GM23338 (cell line): ENCODE measurements at regions not wholly inside any gene's neighbourhood (a gene's known extent, or its start where the extent isn't known, plus 50 kb on each side); places are given as distances from the start of the nearest gene placed in this dataset.

Experiments
- ATAC-seq: fragments of 200-7000 bp; cut with Tn5 transposase; 3 replicates; pipeline ENCODE4 v1.9.1; 2020
- DNase-seq: peaks from one replicate; pipeline ENCODE4 v3.0.0-alpha.2; 2015; ENCODE audit warnings: low spot score
- H2AFZ ChIP-seq: fragments of 200-600 bp; sonication (generic); 2 replicates; pipeline ENCODE4 v1.8.0; 2016; ENCODE audit warnings: antibody characterized with exemption, mild to moderate bottlenecking, moderate library complexity
- H3F3A ChIP-seq: fragments of 200-600 bp; sonication (generic); replicated peaks from 2 replicates; pipeline ENCODE4 v1.8.0; 2017; ENCODE audit warnings: antibody characterized with exemption, mixed run types, low read depth
- H3K27ac ChIP-seq: fragments of 200-600 bp; sonication (generic); 2 replicates; pipeline ENCODE4 v1.6.1; 2016; ENCODE audit warnings: low read depth
- H3K27me3 ChIP-seq: fragments of 200-600 bp; sonication (generic); 2 replicates; pipeline ENCODE4 v1.8.0; 2016; ENCODE audit warnings: mild to moderate bottlenecking, mixed run types, moderate library complexity; ENCODE audit not compliant: insufficient read depth
- H3K36me3 ChIP-seq: fragments of 200-600 bp; sonication (generic); 2 replicates; pipeline ENCODE4 v1.8.0; 2016; ENCODE audit warnings: mild to moderate bottlenecking; ENCODE audit not compliant: insufficient read depth
- H3K4me1 ChIP-seq: fragments of 200-600 bp; sonication (generic); 2 replicates; pipeline ENCODE4 v1.8.0; 2016; ENCODE audit warnings: mild to moderate bottlenecking, moderate library complexity; ENCODE audit not compliant: insufficient read depth
- H3K4me2 ChIP-seq: fragments of 200-600 bp; sonication (generic); 2 replicates; pipeline ENCODE4 v1.7.1; 2017; ENCODE audit warnings: mixed run types
- H3K4me3 ChIP-seq: fragments of 200-600 bp; sonication (generic); 2 replicates; pipeline ENCODE4 v1.6.1; 2016; ENCODE audit warnings: mixed run types
- H3K79me2 ChIP-seq: fragments of 200-600 bp; sonication (generic); replicated peaks from 2 replicates; pipeline ENCODE4 v1.8.0; 2017; ENCODE audit warnings: mild to moderate bottlenecking; ENCODE audit not compliant: insufficient read depth
- H3K9me2 ChIP-seq: fragments of 200-600 bp; sonication (generic); 2 replicates; pipeline ENCODE4 v1.8.0; 2017; ENCODE audit not compliant: insufficient read depth
- H4K20me1 ChIP-seq: fragments of 200-600 bp; sonication (generic); replicated peaks from 2 replicates; pipeline ENCODE4 v1.8.0; 2017; ENCODE audit warnings: mild to moderate bottlenecking; ENCODE audit not compliant: insufficient read depth
- H3K27ac Mint-ChIP-seq: 2 replicates; pipeline ENCODE4 v1.8.0; 2020; ENCODE audit warnings: inconsistent platforms, mild to moderate bottlenecking, moderate library complexity, mixed read lengths
- H3K27me3 Mint-ChIP-seq: 3 replicates; pipeline ENCODE4 v1.8.0; 2022; ENCODE audit warnings: low read depth, mild to moderate bottlenecking, moderate library complexity, mixed read lengths, inconsistent platforms; ENCODE audit not compliant: insufficient read depth, poor library complexity
- H3K36me3 Mint-ChIP-seq: 3 replicates; pipeline ENCODE4 v1.8.0; 2021; ENCODE audit warnings: low read depth, mild to moderate bottlenecking, inconsistent platforms, moderate library complexity, mixed read lengths
- H3K4me1 Mint-ChIP-seq: 3 replicates; pipeline ENCODE4 v1.8.0; 2020; ENCODE audit warnings: mild to moderate bottlenecking, inconsistent platforms, mixed read lengths
- H3K4me3 Mint-ChIP-seq: 3 replicates; pipeline ENCODE4 v1.8.0; 2021; ENCODE audit warnings: moderate library complexity, mild to moderate bottlenecking, inconsistent platforms, mixed read lengths
- H3K9me3 Mint-ChIP-seq: 3 replicates; pipeline ENCODE4 v1.8.0; 2020; ENCODE audit warnings: moderate library complexity, mild to moderate bottlenecking, inconsistent platforms, mixed read lengths
- CREB1 ChIP-seq: fragments of 250-450 bp; sonication (Bioruptor Pico); IDR thresholded peaks from 2 replicates; pipeline ENCODE4 v1.5.0; 2020; ENCODE audit warnings: low read depth, mild to moderate bottlenecking, moderate library complexity
- CTCF ChIP-seq, 2 experiments: fragments of 200-600 bp in 1 of 2; sonication (generic) in 1 of 2; conservative IDR thresholded peaks; 2 replicates each; pipeline versions ENCODE4 v1.5.1 to v1.6.1; 2016 to 2017; ENCODE audit warnings: antibody characterized with exemption in 2 of 2, low read depth in 2 of 2, mild to moderate bottlenecking in 2 of 2, moderate library complexity in 1 of 2
- ETS1 ChIP-seq: IDR thresholded peaks from 2 replicates; pipeline ENCODE4 v1.6.1; 2016; ENCODE audit warnings: antibody characterized with exemption
- EZH2 ChIP-seq: fragments of 200-600 bp; sonication (generic); IDR thresholded peaks from one replicate; pipeline ENCODE4 v1.8.0; 2017; ENCODE audit warnings: antibody characterized with exemption, mild to moderate bottlenecking, low read depth; ENCODE audit not compliant: unreplicated experiment
- JUNB ChIP-seq: IDR thresholded peaks from one replicate; pipeline ENCODE4 v1.6.1; 2016; ENCODE audit warnings: antibody characterized with exemption; ENCODE audit not compliant: unreplicated experiment
- NANOG ChIP-seq: IDR thresholded peaks from 2 replicates; pipeline ENCODE4 v1.6.1; 2016; ENCODE audit warnings: antibody characterized with exemption, borderline replicate concordance
- POLR2AphosphoS5 ChIP-seq: IDR thresholded peaks from 2 replicates; pipeline ENCODE4 v1.6.1; 2016; ENCODE audit warnings: antibody characterized with exemption, low read depth
- REST ChIP-seq: IDR thresholded peaks from one replicate; pipeline ENCODE4 v1.6.1; 2018; ENCODE audit warnings: antibody characterized with exemption; ENCODE audit not compliant: unreplicated experiment
- STAT1 ChIP-seq: IDR thresholded peaks from one replicate; pipeline ENCODE4 v1.6.1; 2016; ENCODE audit warnings: antibody characterized with exemption; ENCODE audit not compliant: unreplicated experiment
- ZNF114 ChIP-seq: fragments of 250-450 bp; sonication (Bioruptor Pico); IDR thresholded peaks from 2 replicates; pipeline ENCODE4 v1.5.0; 2020; ENCODE audit warnings: mild to moderate bottlenecking, moderate library complexity
- ZNF331 ChIP-seq: fragments of 250-450 bp; sonication (Bioruptor Pico); IDR thresholded peaks from 2 replicates; pipeline ENCODE4 v1.5.0; 2020; ENCODE audit warnings: low read depth, mild to moderate bottlenecking, moderate library complexity
- ZNF462 ChIP-seq: fragments of 250-450 bp; sonication (Bioruptor Pico); IDR thresholded peaks from 2 replicates; pipeline ENCODE4 v1.5.0; 2020; ENCODE audit warnings: mild to moderate bottlenecking, moderate library complexity

- no peaks in the 10 kb centered on the region for H3K36me3 ChIP-seq
- H3K4me1 ChIP-seq, result peaks cover 14% of the 10 kb centered on the region
- TF ChIP-seq EZH2 (no peak), STAT1 (no peak), REST (no peak), POLR2AphosphoS5 (no peak), JUNB (no peak), CREB1 (CRISPR knock-in tag) (no peak), ETS1 (no peak), ZNF331 (no peak), ZNF462 (CRISPR knock-in tag) (no peak), ZNF114 (CRISPR knock-in tag) (no peak), NANOG (no peak), CTCF (conservative IDR thresholded peaks at IDR 0.05; ENCODE audit: low read depth in 2 of 2) (no peak)
- H3F3A ChIP-seq, result no peaks in the 10 kb centered on the region
- H3K9me2 ChIP-seq, result no peaks in the 10 kb centered on the region
- H3K4me2 ChIP-seq, result 0 out of 2 replicates have a peak overlapping the region, but pooled peaks have one; percentile 7
- no peaks in the 10 kb centered on the region for H3K79me2 ChIP-seq
- no peak overlapping the region for H3K27ac ChIP-seq
- Mint-ChIP-seq H3K27ac (no peak overlapping the region), H3K27me3 (peaks cover 5% of the 10 kb centered on the region), H3K4me3 (no peak overlapping the region), H3K4me1 (peaks cover 20% of the 10 kb centered on the region), H3K36me3 (no peaks in the 10 kb centered on the region), H3K9me3 (no peaks in the 10 kb centered on the region; the same call in 2 of the 3 replicates)
- DNase-seq, result peak; percentile 22
- peak overlapping the region; percentile 44; the same call in 1 of the 2 replicates for H2AFZ ChIP-seq
- no peaks in the 10 kb centered on the region for H3K27me3 ChIP-seq
- H3K4me3 ChIP-seq, result no peak overlapping the region
- ATAC-seq, result peak; percentile 75
- no peaks in the 10 kb centered on the region for H4K20me1 ChIP-seq
Observed at GRCh38 chr1:36711480-36711879, 228.8 kb upstream of the CSF3R start.
